ENCODE measurements at regions not wholly inside any gene's neighbourhood (a gene's known extent, or its start where the extent isn't known, plus 50 kb on each side); places are given as distances from the start of the nearest gene placed in this dataset.

DNA sequence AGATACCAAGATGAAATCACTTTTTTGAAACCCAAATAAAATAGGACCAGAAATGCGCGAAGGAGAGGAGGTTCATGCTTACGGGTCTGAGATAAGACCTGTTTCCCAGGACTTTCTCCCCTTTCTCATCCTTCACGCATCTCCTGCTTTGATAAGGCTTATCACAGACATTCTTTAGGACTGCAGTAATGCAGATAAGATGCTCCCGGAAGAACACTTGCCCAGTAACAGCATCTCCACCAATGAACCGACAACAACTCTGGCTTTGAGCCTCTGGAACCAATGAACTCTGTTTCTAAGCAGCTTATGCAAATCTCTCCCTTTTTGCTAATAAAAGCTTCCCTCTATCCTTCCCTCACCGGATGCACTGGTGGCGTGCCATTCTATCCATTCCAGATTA, 783.4 kb upstream of the ARGLU1 start:
- TF ChIP-seq, protein P1, sequence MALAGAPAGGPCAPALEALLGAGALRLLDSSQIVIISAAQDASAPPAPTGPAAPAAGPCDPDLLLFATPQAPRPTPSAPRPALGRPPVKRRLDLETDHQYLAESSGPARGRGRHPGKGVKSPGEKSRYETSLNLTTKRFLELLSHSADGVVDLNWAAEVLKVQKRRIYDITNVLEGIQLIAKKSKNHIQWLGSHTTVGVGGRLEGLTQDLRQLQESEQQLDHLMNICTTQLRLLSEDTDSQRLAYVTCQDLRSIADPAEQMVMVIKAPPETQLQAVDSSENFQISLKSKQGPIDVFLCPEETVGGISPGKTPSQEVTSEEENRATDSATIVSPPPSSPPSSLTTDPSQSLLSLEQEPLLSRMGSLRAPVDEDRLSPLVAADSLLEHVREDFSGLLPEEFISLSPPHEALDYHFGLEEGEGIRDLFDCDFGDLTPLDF (CRISPR knock-in tag; IDR thresholded peaks at IDR 0.05), result no peak
- TF ChIP-seq, protein P2, sequence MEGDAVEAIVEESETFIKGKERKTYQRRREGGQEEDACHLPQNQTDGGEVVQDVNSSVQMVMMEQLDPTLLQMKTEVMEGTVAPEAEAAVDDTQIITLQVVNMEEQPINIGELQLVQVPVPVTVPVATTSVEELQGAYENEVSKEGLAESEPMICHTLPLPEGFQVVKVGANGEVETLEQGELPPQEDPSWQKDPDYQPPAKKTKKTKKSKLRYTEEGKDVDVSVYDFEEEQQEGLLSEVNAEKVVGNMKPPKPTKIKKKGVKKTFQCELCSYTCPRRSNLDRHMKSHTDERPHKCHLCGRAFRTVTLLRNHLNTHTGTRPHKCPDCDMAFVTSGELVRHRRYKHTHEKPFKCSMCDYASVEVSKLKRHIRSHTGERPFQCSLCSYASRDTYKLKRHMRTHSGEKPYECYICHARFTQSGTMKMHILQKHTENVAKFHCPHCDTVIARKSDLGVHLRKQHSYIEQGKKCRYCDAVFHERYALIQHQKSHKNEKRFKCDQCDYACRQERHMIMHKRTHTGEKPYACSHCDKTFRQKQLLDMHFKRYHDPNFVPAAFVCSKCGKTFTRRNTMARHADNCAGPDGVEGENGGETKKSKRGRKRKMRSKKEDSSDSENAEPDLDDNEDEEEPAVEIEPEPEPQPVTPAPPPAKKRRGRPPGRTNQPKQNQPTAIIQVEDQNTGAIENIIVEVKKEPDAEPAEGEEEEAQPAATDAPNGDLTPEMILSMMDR (IDR thresholded peaks at IDR 0.05), result no peak
- TF ChIP-seq ZNF121 (CRISPR knock-in tag; IDR thresholded peaks at IDR 0.05) (no peak), NFE2L1 (CRISPR knock-in tag; IDR thresholded peaks at IDR 0.05) (no peak), ZNF425 (CRISPR knock-in tag; conservative IDR thresholded peaks at IDR 0.05) (no peak), ZNF281 (CRISPR knock-in tag; IDR thresholded peaks at IDR 0.05) (no peak)
- TF ChIP-seq, protein P3, sequence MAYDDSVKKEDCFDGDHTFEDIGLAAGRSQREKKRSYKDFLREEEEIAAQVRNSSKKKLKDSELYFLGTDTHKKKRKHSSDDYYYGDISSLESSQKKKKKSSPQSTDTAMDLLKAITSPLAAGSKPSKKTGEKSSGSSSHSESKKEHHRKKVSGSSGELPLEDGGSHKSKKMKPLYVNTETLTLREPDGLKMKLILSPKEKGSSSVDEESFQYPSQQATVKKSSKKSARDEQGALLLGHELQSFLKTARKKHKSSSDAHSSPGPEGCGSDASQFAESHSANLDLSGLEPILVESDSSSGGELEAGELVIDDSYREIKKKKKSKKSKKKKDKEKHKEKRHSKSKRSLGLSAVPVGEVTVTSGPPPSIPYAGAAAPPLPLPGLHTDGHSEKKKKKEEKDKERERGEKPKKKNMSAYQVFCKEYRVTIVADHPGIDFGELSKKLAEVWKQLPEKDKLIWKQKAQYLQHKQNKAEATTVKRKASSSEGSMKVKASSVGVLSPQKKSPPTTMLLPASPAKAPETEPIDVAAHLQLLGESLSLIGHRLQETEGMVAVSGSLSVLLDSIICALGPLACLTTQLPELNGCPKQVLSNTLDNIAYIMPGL (CRISPR knock-in tag; IDR thresholded peaks at IDR 0.05), result no peak
- TF ChIP-seq, protein P4, sequence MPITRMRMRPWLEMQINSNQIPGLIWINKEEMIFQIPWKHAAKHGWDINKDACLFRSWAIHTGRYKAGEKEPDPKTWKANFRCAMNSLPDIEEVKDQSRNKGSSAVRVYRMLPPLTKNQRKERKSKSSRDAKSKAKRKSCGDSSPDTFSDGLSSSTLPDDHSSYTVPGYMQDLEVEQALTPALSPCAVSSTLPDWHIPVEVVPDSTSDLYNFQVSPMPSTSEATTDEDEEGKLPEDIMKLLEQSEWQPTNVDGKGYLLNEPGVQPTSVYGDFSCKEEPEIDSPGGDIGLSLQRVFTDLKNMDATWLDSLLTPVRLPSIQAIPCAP (CRISPR knock-in tag; IDR thresholded peaks at IDR 0.05), result no peak
